GM12878 (cell line): ENCODE measurements at regions not wholly inside any gene's neighbourhood (a gene's known extent, or its start where the extent isn't known, plus 50 kb on each side); places are given as distances from the start of the nearest gene placed in this dataset.

Source experiments
- ATAC-seq: fragments of 200-7000 bp; cut with Tn5 transposase; 3 replicates; pipeline ENCODE4 v1.9.1; 2020; ENCODE audit warnings: mild to moderate bottlenecking, moderate library complexity
- BruUV-seq: library from RNA; stranded (reverse); fragments of 400-500 nt; replicated peaks from 2 replicates; lab custom pipeline; 2021; lab: Mats Ljungman, UMichigan
- CTCF ChIA-PET: fragments of 300-600 bp; sonication (Branson Sonifier 250); formaldehyde crosslinking; extraction: SDS; loops from one replicate; lab custom pipeline; 2021; ENCODE audit warnings: inconsistent platforms; lab: Yijun Ruan, JAX
- POLR2A ChIA-PET: fragments of 350-600 bp; formaldehyde crosslinking; extraction: SDS; loops from one replicate; lab custom pipeline; 2021; ENCODE audit warnings: inconsistent platforms; lab: Charles Lee
- RAD21 ChIA-PET: fragments of 300-600 bp; sonication (Branson Sonifier 250); formaldehyde crosslinking; loops from one replicate; lab custom pipeline; 2023; ENCODE audit warnings: antibody characterized with exemption; ENCODE audit not compliant: unreplicated experiment; lab: Charles Lee
- SMC1A ChIA-PET: fragments of 300-600 bp; sonication (Branson Sonifier 250); formaldehyde crosslinking; loops from one replicate; lab custom pipeline; 2023; ENCODE audit not compliant: unreplicated experiment, uncharacterized antibody; lab: Charles Lee
- DNase-seq: peaks from one replicate; pipeline ENCODE4 v3.0.0-alpha.2; 2011; ENCODE audit warnings: low read depth, low spot score
- FAIRE-seq: peaks from 3 replicates; lab custom pipeline; 2011; peaks lifted over from hg19 to GRCh38; lab: Jason Lieb, UNC
- H2AFZ ChIP-seq: 2 replicates; pipeline ENCODE4 v1.6.0; 2011; ENCODE audit warnings: low read depth, low read length, control low read depth; ENCODE audit not compliant: control insufficient read depth
- H3K27ac ChIP-seq: 2 replicates; pipeline ENCODE4 v1.5.1; 2011; ENCODE audit warnings: control low read depth; ENCODE audit not compliant: control insufficient read depth, insufficient read depth
- H3K27me3 ChIP-seq, 2 experiments: replicated peaks in 1 of 2; 2 replicates each; pipeline versions ENCODE4 v1.6.0 to v1.6.1; 2011; ENCODE audit warnings: low read length in 1 of 2; ENCODE audit not compliant: control insufficient read depth in 2 of 2, insufficient read depth in 2 of 2
- H3K36me3 ChIP-seq, 2 experiments: 2 replicates each; pipeline ENCODE4 v1.5.1; 2011; ENCODE audit warnings: low read length in 1 of 2; ENCODE audit not compliant: control insufficient read depth in 2 of 2, insufficient read depth in 2 of 2
- H3K4me1 ChIP-seq: 2 replicates; pipeline ENCODE4 v1.6.1; 2011; ENCODE audit warnings: mild to moderate bottlenecking, low read length, moderate library complexity, mixed read lengths; ENCODE audit not compliant: control insufficient read depth, insufficient read depth
- H3K4me2 ChIP-seq: 2 replicates; pipeline ENCODE4 v1.6.0; 2011; ENCODE audit warnings: control low read depth; ENCODE audit not compliant: control insufficient read depth, insufficient read depth
- H3K4me3 ChIP-seq: fragments of 200-600 bp; sonication (generic); 2 replicates; pipeline ENCODE4 v1.5.1; 2016
- H3K79me2 ChIP-seq: 2 replicates; pipeline ENCODE4 v1.6.0; 2011; ENCODE audit warnings: low read length; ENCODE audit not compliant: control insufficient read depth, insufficient read depth
- H3K9ac ChIP-seq: 2 replicates; pipeline ENCODE4 v1.8.0; 2011; ENCODE audit warnings: low read length, control low read depth, mixed read lengths; ENCODE audit not compliant: control insufficient read depth, insufficient read depth
- H3K9me3 ChIP-seq: replicated peaks from 3 replicates; pipeline ENCODE4 v1.5.1; 2011; ENCODE audit warnings: mild to moderate bottlenecking, low read length; ENCODE audit not compliant: control insufficient read depth, insufficient read depth
- H4K20me1 ChIP-seq: 2 replicates; pipeline ENCODE4 v1.6.0; 2011; ENCODE audit not compliant: control insufficient read depth, insufficient read depth
- NFYA ChIP-seq: IDR thresholded peaks from 2 replicates; pipeline ENCODE4 v1.6.1; 2011; ENCODE audit warnings: low read depth, mild to moderate bottlenecking, low read length, improper control_type of control experiment, borderline replicate concordance
- POU2F2 ChIP-seq: IDR thresholded peaks from 3 replicates; pipeline ENCODE4 v1.6.1; 2011; ENCODE audit warnings: low read depth, mild to moderate bottlenecking, low read length, borderline replicate concordance
- RUNX3 ChIP-seq: IDR thresholded peaks from 2 replicates; pipeline ENCODE4 v1.6.1; 2012; ENCODE audit warnings: low read length, inconsistent platforms
- SMC3 ChIP-seq: IDR thresholded peaks from 2 replicates; pipeline ENCODE4 v1.6.1; 2011; ENCODE audit warnings: low read length, improper control_type of control experiment, borderline replicate concordance
- TCF12 ChIP-seq: IDR thresholded peaks from 2 replicates; pipeline ENCODE4 v1.6.1; 2011; ENCODE audit warnings: low read depth, mild to moderate bottlenecking, low read length
- WGBS: methylation state at CpG from one replicate; pipeline ENCODE4 v1.1.6; 2016; ENCODE audit warnings: low lambda C conversion rate; ENCODE audit not compliant: insufficient replicate concordance, insufficient coverage; ENCODE audit errors: missing lambda C conversion rate; 5-methylcytosine and 5-hydroxymethylcytosine counted together
- in situ Hi-C: fragments of 300-500 bp; cut with MboI; formaldehyde crosslinking; loops from 9 replicates; pipeline ENCODE4 v1.14.3; 2018; ENCODE audit warnings: mixed read lengths
- intact Hi-C: fragments of 100-400 bp; cut with micrococcal nuclease; formaldehyde crosslinking; loops from one replicate; pipeline ENCODE4 v1.14.2; 2022; ENCODE audit not compliant: unreplicated experiment

- in situ Hi-C loops, result no loop called here
- no peak overlapping the region for H2AFZ ChIP-seq
- H3K79me2 ChIP-seq, result no peaks in the 10 kb centered on the region
- no peak overlapping the region for H3K4me2 ChIP-seq
- H3K9ac ChIP-seq, result no peak overlapping the region
- no TSS peak for BruUV-seq
- H4K20me1 ChIP-seq, result no peaks in the 10 kb centered on the region
- intact Hi-C loops, result no loop called here
- no peaks in the 10 kb centered on the region for H3K9me3 ChIP-seq
- DNase-seq, result no peak
- H3K4me1 ChIP-seq, result no peaks in the 10 kb centered on the region
- RAD21 ChIA-PET, result no interaction called here
- H3K27me3 ChIP-seq, result no peaks in the 10 kb centered on the region
- FAIRE-seq, result no peak
- TF ChIP-seq RUNX3 (no peak), NFYA (no peak)
- 33% methylated on average over 1 of the region's 1 CpG for WGBS
- H3K4me3 ChIP-seq, result no peak overlapping the region
- CTCF ChIA-PET, result no interaction called here
- H3K36me3 ChIP-seq, result no peaks in the 10 kb centered on the region
- SMC1A ChIA-PET, result no interaction called here
- POLR2A ChIA-PET, result interaction anchor here (0.5 kb wide), 1 partner anchor 405 kb away, joined by 4 read pairs; no protein-coding TSS in a partner anchor
- no peak for ATAC-seq
- no peak overlapping the region for H3K27ac ChIP-seq
These were observed 142.7 kb upstream of the ST6GAL2 start for GRCh38 chr2:107028661-107029060.

- ATAC-seq (no peak), DNase-seq (no peak), FAIRE-seq (no peak)
- ChIA-PET SMC1A (no interaction called here), RAD21 (no interaction called here), CTCF (no interaction called here), POLR2A (no interaction called here)
- WGBS, result 55% methylated on average over 5 of the region's 5 CpGs
- intact Hi-C loops, result no loop called here
- H3K79me2 ChIP-seq, result no peaks in the 10 kb centered on the region
- H3K9me3 ChIP-seq, result no peaks in the 10 kb centered on the region
- no peak overlapping the region for H2AFZ ChIP-seq
- in situ Hi-C loops, result no loop called here
- TF ChIP-seq TCF12 (no peak), POU2F2 (no peak), SMC3 (no peak)
- no peak overlapping the region for H3K4me3 ChIP-seq
- H3K27ac ChIP-seq, result no peak overlapping the region
- H3K9ac ChIP-seq, result no peak overlapping the region
- no peaks in the 10 kb centered on the region for H3K36me3 ChIP-seq
- no peaks in the 10 kb centered on the region for H4K20me1 ChIP-seq
- H3K27me3 ChIP-seq, result no peaks in the 10 kb centered on the region
- no peaks in the 10 kb centered on the region for H3K4me1 ChIP-seq
- H3K4me2 ChIP-seq, result no peak overlapping the region
- no TSS peak for BruUV-seq
These were observed 150.3 kb upstream of the ST6GAL2 start for GRCh38 chr2:107036293-107036692.
